ENCODE measurements at regions not wholly inside any gene's neighbourhood (a gene's known extent, or its start where the extent isn't known, plus 50 kb on each side); places are given as distances from the start of the nearest gene placed in this dataset.

- H3K9me3 ChIP-seq: no peaks in the 10 kb centered on the region
- no peaks in the 10 kb centered on the region for H3K27me3 ChIP-seq (replicated peaks; ENCODE audit: insufficient read depth)
- no peaks in the 10 kb centered on the region for H3K36me3 ChIP-seq
- peak overlapping the region in 1 of 2 donors; percentile 66 for H3K27ac ChIP-seq
- no peak overlapping the region for H3K4me3 ChIP-seq
- no peak for ATAC-seq (ENCODE audit: insufficient number of reproducible peaks, low FRiP score, low read depth)
- DNase-seq (ENCODE audit: low spot score): no peak
- no peak for TF ChIP-seq CTCF (IDR thresholded peaks at IDR 0.05)
- peaks cover 14 to 41% of the 10 kb centered on the region in 2 donors for H3K4me1 ChIP-seq (ENCODE audit: control insufficient read depth in 1 of 2, low read depth in 2 of 2)
Measured at GRCh38 chr10:31263903-31264302, 55.1 kb upstream of the ZEB1 start.

GRCh38 chr10:31268444-31269303 lies 50.3 kb upstream of the ZEB1 start:
- no peaks in the 10 kb centered on the region for H3K27me3 ChIP-seq (replicated peaks; ENCODE audit: insufficient read depth)
- DNase-seq (ENCODE audit: low spot score) (no peak), ATAC-seq (ENCODE audit: insufficient number of reproducible peaks, low FRiP score, low read depth) (no peak)
- H3K4me1 ChIP-seq (ENCODE audit: control insufficient read depth in 1 of 2, low read depth in 2 of 2): peaks cover 12 to 40% of the 10 kb centered on the region in 2 donors
- peak overlapping the region; percentile 42 to 52 for H3K27ac ChIP-seq
- TF ChIP-seq CTCF (IDR thresholded peaks at IDR 0.05): no peak
- no peaks in the 10 kb centered on the region for H3K9me3 ChIP-seq
- H3K36me3 ChIP-seq: no peaks in the 10 kb centered on the region
- H3K4me3 ChIP-seq: no peak overlapping the region

Data from thoracic aorta (tissue), 2 donors.